SK-N-SH treated with all-trans-retinoic acid at 6 μM for 48 hours (cell line): ENCODE measurements at regions not wholly inside any gene's neighbourhood (a gene's known extent, or its start where the extent isn't known, plus 50 kb on each side); places are given as distances from the start of the nearest gene placed in this dataset.

ENCODE experiments used
- ATAC-seq: fragments of 200-7000 bp; cut with Tn5 transposase; 3 replicates; pipeline ENCODE4 v1.9.1; 2020; ENCODE audit warnings: mild to moderate bottlenecking, moderate library complexity
- ARNTL ChIP-seq: fragments of 450-650 bp; formaldehyde crosslinking; IDR thresholded peaks from 2 replicates; pipeline ENCODE4 v1.5.0; 2020; ENCODE audit warnings: low read depth, mild to moderate bottlenecking, moderate library complexity, borderline replicate concordance
- BACH2 ChIP-seq: fragments of 250-450 bp; sonication (Bioruptor Pico); IDR thresholded peaks from 2 replicates; pipeline ENCODE4 v1.9.0; 2021; ENCODE audit warnings: mild to moderate bottlenecking, borderline replicate concordance
- CREB5 ChIP-seq: fragments of 250-450 bp; sonication (Bioruptor Pico); IDR thresholded peaks from 2 replicates; pipeline ENCODE4 v1.5.1; 2020; ENCODE audit warnings: low read depth, mild to moderate bottlenecking, moderate library complexity
- CSDC2 ChIP-seq: fragments of 250-450 bp; sonication (Bioruptor Pico); IDR thresholded peaks from 2 replicates; pipeline ENCODE4 v1.5.0; 2020; ENCODE audit warnings: mild to moderate bottlenecking, moderate library complexity
- CSRNP3 ChIP-seq: fragments of 250-450 bp; sonication (Bioruptor Pico); IDR thresholded peaks from 2 replicates; pipeline ENCODE4 v1.5.1; 2021; ENCODE audit warnings: mild to moderate bottlenecking, moderate library complexity
- ESRRG ChIP-seq: fragments of 250-450 bp; sonication (Bioruptor Pico); IDR thresholded peaks from 2 replicates; pipeline ENCODE4 v1.6.1; 2021; ENCODE audit warnings: mild to moderate bottlenecking
- GLIS3 ChIP-seq: fragments of 250-450 bp; sonication (Bioruptor Pico); IDR thresholded peaks from 2 replicates; pipeline ENCODE4 v1.5.0; 2020; ENCODE audit warnings: mild to moderate bottlenecking, moderate library complexity
- ISL1 ChIP-seq: fragments of 250-450 bp; sonication (Bioruptor Pico); IDR thresholded peaks from 2 replicates; pipeline ENCODE4 v2.1.2; 2022; ENCODE audit warnings: mild to moderate bottlenecking, moderate library complexity
- OSR1 ChIP-seq: fragments of 250-450 bp; sonication (Bioruptor Pico); IDR thresholded peaks from 2 replicates; pipeline ENCODE4 v1.8.0; 2022; ENCODE audit warnings: moderate library complexity, mild to moderate bottlenecking, inconsistent platforms
- PATZ1 ChIP-seq: fragments of 250-450 bp; sonication (Bioruptor Pico); IDR thresholded peaks from 2 replicates; pipeline ENCODE4 v1.8.0; 2020; ENCODE audit warnings: mild to moderate bottlenecking, moderate library complexity, borderline replicate concordance
- POU6F1 ChIP-seq: fragments of 250-450 bp; sonication (Bioruptor Pico); IDR thresholded peaks from 2 replicates; pipeline ENCODE4 v1.8.0; 2021; ENCODE audit warnings: low read depth, mild to moderate bottlenecking, moderate library complexity, borderline replicate concordance
- PPARA ChIP-seq: fragments of 250-450 bp; sonication (Bioruptor Pico); IDR thresholded peaks from 2 replicates; pipeline ENCODE4 v1.5.0; 2020; ENCODE audit warnings: mild to moderate bottlenecking, borderline replicate concordance
- RARB ChIP-seq: fragments of 250-450 bp; sonication (Bioruptor Pico); IDR thresholded peaks from 2 replicates; pipeline ENCODE4 v1.8.0; 2021; ENCODE audit warnings: mild to moderate bottlenecking, moderate library complexity
- SNAI2 ChIP-seq: fragments of 250-450 bp; sonication (Bioruptor Pico); IDR thresholded peaks from 2 replicates; pipeline ENCODE4 v1.5.0; 2020; ENCODE audit warnings: mild to moderate bottlenecking, moderate library complexity
- TCF4 ChIP-seq: fragments of 250-450 bp; sonication (Bioruptor Pico); IDR thresholded peaks from 2 replicates; pipeline ENCODE4 v1.8.0; 2021; ENCODE audit warnings: mild to moderate bottlenecking, moderate library complexity, borderline replicate concordance
- TOX ChIP-seq: fragments of 250-450 bp; sonication (Bioruptor Pico); IDR thresholded peaks from 2 replicates; pipeline ENCODE4 v1.8.0; 2021; ENCODE audit warnings: mild to moderate bottlenecking, moderate library complexity, borderline replicate concordance
- TSHZ2 ChIP-seq: fragments of 250-450 bp; sonication (Bioruptor Pico); IDR thresholded peaks from 2 replicates; pipeline ENCODE4 v1.5.0; 2020; ENCODE audit warnings: mild to moderate bottlenecking, moderate library complexity
- ZC3H10 ChIP-seq: fragments of 250-450 bp; sonication (Bioruptor Pico); IDR thresholded peaks from 2 replicates; pipeline ENCODE4 v1.5.1; 2021; ENCODE audit warnings: mild to moderate bottlenecking, moderate library complexity
- ZFP3 ChIP-seq: fragments of 250-450 bp; sonication (Bioruptor Pico); IDR thresholded peaks from 2 replicates; pipeline ENCODE4 v1.5.0; 2020; ENCODE audit warnings: mild to moderate bottlenecking, moderate library complexity
- ZFP30 ChIP-seq: fragments of 450-650 bp; formaldehyde crosslinking; IDR thresholded peaks from 2 replicates; pipeline ENCODE4 v1.5.0; 2022; ENCODE audit warnings: mild to moderate bottlenecking, moderate library complexity
- ZNF565 ChIP-seq: fragments of 450-650 bp; formaldehyde crosslinking; conservative IDR thresholded peaks from 2 replicates; pipeline ENCODE4 v1.5.0; 2020; ENCODE audit warnings: low read depth, mild to moderate bottlenecking, moderate library complexity
- ZNF70 ChIP-seq: fragments of 450-650 bp; formaldehyde crosslinking; IDR thresholded peaks from 2 replicates; pipeline ENCODE4 v1.5.0; 2020; ENCODE audit warnings: mild to moderate bottlenecking, moderate library complexity
- ZNF8 ChIP-seq: fragments of 450-650 bp; formaldehyde crosslinking; IDR thresholded peaks from 2 replicates; pipeline ENCODE4 v1.5.0; 2020; ENCODE audit warnings: mild to moderate bottlenecking, moderate library complexity

- TF ChIP-seq CREB5 (CRISPR knock-in tag), result no peak
- TF ChIP-seq TCF4 (CRISPR knock-in tag), result no peak
- no peak for TF ChIP-seq ESRRG
These were observed 979.6 kb downstream of the TFAP2A start (continued) for GRCh38 chr6:9435281-9435680.

- TF ChIP-seq ZC3H10 (CRISPR knock-in tag) (no peak), ZFP3 (CRISPR knock-in tag) (no peak), PPARA (CRISPR knock-in tag) (no peak), CREB5 (CRISPR knock-in tag) (no peak), RARB (CRISPR knock-in tag) (no peak), ZFP30 (CRISPR knock-in tag) (no peak), TCF4 (CRISPR knock-in tag) (no peak), CSDC2 (CRISPR knock-in tag) (no peak), ZNF8 (CRISPR knock-in tag) (no peak), ESRRG (no peak), BACH2 (CRISPR knock-in tag) (no peak), ARNTL (CRISPR knock-in tag) (no peak), SNAI2 (CRISPR knock-in tag) (no peak), TOX (no peak), OSR1 (CRISPR knock-in tag) (no peak), ISL1 (CRISPR knock-in tag) (no peak), POU6F1 (CRISPR knock-in tag) (no peak), GLIS3 (CRISPR knock-in tag) (no peak)
- no peak for ATAC-seq
These were observed 982.9 kb downstream of the TFAP2A start for GRCh38 chr6:9431945-9432344.

GRCh38 chr6:9428421-9429172 is 986.3 kb downstream of the TFAP2A start:
- no peak for ATAC-seq
- no peak for TF ChIP-seq ZNF565 (CRISPR knock-in tag)
- TF ChIP-seq PPARA (CRISPR knock-in tag), result no peak
- no peak for TF ChIP-seq ARNTL (CRISPR knock-in tag)
- no peak for TF ChIP-seq CSDC2 (CRISPR knock-in tag)
- TF ChIP-seq ZFP3 (CRISPR knock-in tag), result no peak
- TF ChIP-seq CREB5 (CRISPR knock-in tag), result no peak
- TF ChIP-seq CSRNP3 (CRISPR knock-in tag), result no peak
- TF ChIP-seq ZNF70 (CRISPR knock-in tag), result no peak
- TF ChIP-seq PATZ1 (CRISPR knock-in tag), result no peak
- TF ChIP-seq TOX, result no peak
- no peak for TF ChIP-seq OSR1 (CRISPR knock-in tag)
- no peak for TF ChIP-seq SNAI2 (CRISPR knock-in tag)
- no peak for TF ChIP-seq BACH2 (CRISPR knock-in tag)
- no peak for TF ChIP-seq ISL1 (CRISPR knock-in tag)
- TF ChIP-seq ESRRG, result no peak
- no peak for TF ChIP-seq TCF4 (CRISPR knock-in tag)
- TF ChIP-seq ZFP30 (CRISPR knock-in tag), result no peak
- TF ChIP-seq ZC3H10 (CRISPR knock-in tag), result no peak
- TF ChIP-seq RARB (CRISPR knock-in tag), result no peak
- TF ChIP-seq TSHZ2 (CRISPR knock-in tag), result no peak
